Activated CD8-positive, alpha-beta T cell treated with anti-CD3 and anti-CD28 coated beads, Interleukin-2, amount 10 ng/mL, durations not matched to agents 7 days and 5 days (primary cell): ENCODE measurements at regions not wholly inside any gene's neighbourhood (a gene's known extent, or its start where the extent isn't known, plus 50 kb on each side); places are given as distances from the start of the nearest gene placed in this dataset.

Experiments used
- ATAC-seq: fragments of 150-1000 bp; cut with Tn5 transposase; one replicate; pipeline ENCODE4 v1.10.0; 2021; ENCODE audit warnings: moderate library complexity
- CTCF ChIA-PET: fragments of 350-600 bp; sonication (Branson Sonifier 250); formaldehyde crosslinking; loops from one replicate; lab custom pipeline; 2021; ENCODE audit warnings: antibody characterized with exemption; lab: Charles Lee
- POLR2A ChIA-PET: fragments of 350-600 bp; sonication (Branson Sonifier 250); formaldehyde crosslinking; loops from one replicate; lab custom pipeline; 2021; ENCODE audit warnings: antibody characterized with exemption; lab: Charles Lee
- DNase-seq: peaks from one replicate; pipeline ENCODE4 v3.0.0-alpha.2; 2020
- H3K27ac Mint-ChIP-seq: one replicate; pipeline ENCODE4 v1.8.0; 2021; ENCODE audit warnings: mild to moderate bottlenecking, mixed read lengths
- H3K27me3 Mint-ChIP-seq: one replicate; pipeline ENCODE4 v1.8.0; 2021; ENCODE audit warnings: low read depth, mixed read lengths
- H3K36me3 Mint-ChIP-seq: one replicate; pipeline ENCODE4 v1.8.0; 2021; ENCODE audit warnings: low read depth, mixed read lengths
- H3K4me1 Mint-ChIP-seq: one replicate; pipeline ENCODE4 v1.8.0; 2021; ENCODE audit warnings: low read depth, mixed read lengths
- H3K4me3 Mint-ChIP-seq: one replicate; pipeline ENCODE4 v1.8.0; 2021; ENCODE audit warnings: mild to moderate bottlenecking, mixed read lengths
- H3K9me3 Mint-ChIP-seq: one replicate; pipeline ENCODE4 v1.8.0; 2022; ENCODE audit warnings: mixed read lengths; ENCODE audit not compliant: insufficient read depth

- CTCF ChIA-PET, result no interaction called here
- Mint-ChIP-seq H3K4me1 (no peaks in the 10 kb centered on the region), H3K9me3 (no peaks in the 10 kb centered on the region), H3K27me3 (peaks cover 8% of the 10 kb centered on the region), H3K4me3 (no peak overlapping the region), H3K36me3 (no peaks in the 10 kb centered on the region), H3K27ac (no peak overlapping the region)
- no peak for ATAC-seq
- POLR2A ChIA-PET, result no interaction called here
- DNase-seq, result no peak
These were observed 129.4 kb upstream of the ADPGK start for GRCh38 chr15:72912996-72913395.

GRCh38 chr15:72912121-72912520 is 128.6 kb upstream of the ADPGK start:
- H3K27me3 Mint-ChIP-seq, result peaks cover 12% of the 10 kb centered on the region
- no peak overlapping the region for H3K27ac Mint-ChIP-seq
- H3K36me3 Mint-ChIP-seq, result no peaks in the 10 kb centered on the region
- ATAC-seq, result no peak
- no peak overlapping the region for H3K4me3 Mint-ChIP-seq
- no peak for DNase-seq
- no peaks in the 10 kb centered on the region for H3K9me3 Mint-ChIP-seq
- no peaks in the 10 kb centered on the region for H3K4me1 Mint-ChIP-seq
- ChIA-PET POLR2A (no interaction called here), CTCF (no interaction called here)

GRCh38 chr15:72911626-72912025 is 128.1 kb upstream of the ADPGK start:
- POLR2A ChIA-PET, result no interaction called here
- DNase-seq (no peak), ATAC-seq (no peak)
- CTCF ChIA-PET, result no interaction called here
- no peak overlapping the region for H3K4me3 Mint-ChIP-seq
- peaks cover 12% of the 10 kb centered on the region for H3K27me3 Mint-ChIP-seq
- no peaks in the 10 kb centered on the region for H3K4me1 Mint-ChIP-seq
- H3K36me3 Mint-ChIP-seq, result no peaks in the 10 kb centered on the region
- H3K9me3 Mint-ChIP-seq, result no peaks in the 10 kb centered on the region
- H3K27ac Mint-ChIP-seq, result no peak overlapping the region

- CTCF ChIA-PET, result no interaction called here
- ATAC-seq (no peak), DNase-seq (no peak)
- no peak overlapping the region for H3K4me3 Mint-ChIP-seq
- H3K9me3 Mint-ChIP-seq, result no peaks in the 10 kb centered on the region
- H3K4me1 Mint-ChIP-seq, result no peaks in the 10 kb centered on the region
- no peaks in the 10 kb centered on the region for H3K36me3 Mint-ChIP-seq
- POLR2A ChIA-PET, result no interaction called here
- peaks cover 15% of the 10 kb centered on the region for H3K27me3 Mint-ChIP-seq
- H3K27ac Mint-ChIP-seq, result no peak overlapping the region
These were observed 125.2 kb upstream of the ADPGK start for GRCh38 chr15:72908713-72909112.

GRCh38 chr15:72907733-72908132 is 124.2 kb upstream of the ADPGK start:
- H3K9me3 Mint-ChIP-seq, result no peaks in the 10 kb centered on the region
- H3K27me3 Mint-ChIP-seq, result peaks cover 15% of the 10 kb centered on the region
- H3K4me3 Mint-ChIP-seq, result no peak overlapping the region

GRCh38 chr15:72902919-72903260 is 119.3 kb upstream of the ADPGK start:
- Mint-ChIP-seq H3K27ac (no peak overlapping the region), H3K4me3 (no peak overlapping the region), H3K36me3 (no peaks in the 10 kb centered on the region), H3K27me3 (peaks cover 28% of the 10 kb centered on the region), H3K4me1 (no peaks in the 10 kb centered on the region), H3K9me3 (no peaks in the 10 kb centered on the region)
- POLR2A ChIA-PET, result no interaction called here
- CTCF ChIA-PET, result no interaction called here
- no peak for ATAC-seq
- no peak for DNase-seq

More at GRCh38 chr15:72907733-72908132, 124.2 kb upstream of the ADPGK start:
- POLR2A ChIA-PET, result no interaction called here
- Mint-ChIP-seq H3K4me1 (no peaks in the 10 kb centered on the region), H3K27ac (no peak overlapping the region), H3K36me3 (no peaks in the 10 kb centered on the region)
- CTCF ChIA-PET, result no interaction called here
- ATAC-seq, result no peak
- no peak for DNase-seq

GRCh38 chr15:72902245-72902918 is 118.8 kb upstream of the ADPGK start:
- Mint-ChIP-seq H3K4me1 (no peaks in the 10 kb centered on the region), H3K27ac (no peak overlapping the region), H3K36me3 (no peaks in the 10 kb centered on the region), H3K27me3 (peaks cover 27% of the 10 kb centered on the region), H3K4me3 (no peak overlapping the region), H3K9me3 (no peaks in the 10 kb centered on the region)
- ATAC-seq (no peak), DNase-seq (no peak)
- ChIA-PET CTCF (no interaction called here), POLR2A (no interaction called here)

GRCh38 chr15:72892986-72893385 is 109.4 kb upstream of the ADPGK start:
- CTCF ChIA-PET, result no interaction called here
- ATAC-seq (no peak), DNase-seq (no peak)
- Mint-ChIP-seq H3K4me1 (no peaks in the 10 kb centered on the region), H3K9me3 (no peaks in the 10 kb centered on the region), H3K4me3 (no peak overlapping the region), H3K27me3 (peaks cover 26% of the 10 kb centered on the region), H3K27ac (no peak overlapping the region), H3K36me3 (no peaks in the 10 kb centered on the region)
- POLR2A ChIA-PET, result no interaction called here

GRCh38 chr15:72890043-72890442 is 106.5 kb upstream of the ADPGK start:
- Mint-ChIP-seq H3K9me3 (no peaks in the 10 kb centered on the region), H3K36me3 (no peaks in the 10 kb centered on the region), H3K4me3 (no peak overlapping the region), H3K27ac (no peak overlapping the region), H3K4me1 (no peaks in the 10 kb centered on the region), H3K27me3 (peaks cover 14% of the 10 kb centered on the region)
- DNase-seq (no peak), ATAC-seq (no peak)
- CTCF ChIA-PET, result interaction anchor here (1.0 kb wide), 1 partner anchor 104 kb away, joined by 3 read pairs; no protein-coding TSS in a partner anchor
- POLR2A ChIA-PET, result no interaction called here

GRCh38 chr15:72889545-72889944 is 106.0 kb upstream of the ADPGK start:
- Mint-ChIP-seq H3K27ac (no peak overlapping the region), H3K9me3 (no peaks in the 10 kb centered on the region), H3K36me3 (no peaks in the 10 kb centered on the region), H3K4me1 (no peaks in the 10 kb centered on the region), H3K27me3 (peaks cover 14% of the 10 kb centered on the region), H3K4me3 (no peak overlapping the region)
- no peak for ATAC-seq
- DNase-seq, result no peak
- ChIA-PET POLR2A (no interaction called here), CTCF (interaction anchor here (1.0 kb wide), 1 partner anchor 104 kb away, joined by 3 read pairs; no protein-coding TSS in a partner anchor)

- Mint-ChIP-seq H3K27me3 (peaks cover 12% of the 10 kb centered on the region), H3K9me3 (no peaks in the 10 kb centered on the region), H3K36me3 (no peaks in the 10 kb centered on the region), H3K4me3 (no peak overlapping the region), H3K4me1 (no peaks in the 10 kb centered on the region), H3K27ac (no peak overlapping the region)
- POLR2A ChIA-PET, result no interaction called here
- CTCF ChIA-PET, result interaction anchor here (0.7 kb wide), 1 partner anchor 167 kb away, joined by 3 read pairs; no protein-coding TSS in a partner anchor
- no peak for ATAC-seq
- DNase-seq, result no peak
These were observed 105.3 kb upstream of the ADPGK start for GRCh38 chr15:72888811-72889210.

GRCh38 chr15:72888211-72888610 is 104.7 kb upstream of the ADPGK start:
- ATAC-seq (no peak), DNase-seq (no peak)
- ChIA-PET CTCF (interaction anchor here (0.7 kb wide), 1 partner anchor 166 kb away, joined by 3 read pairs; no protein-coding TSS in a partner anchor), POLR2A (no interaction called here)
- Mint-ChIP-seq H3K27me3 (peaks cover 12% of the 10 kb centered on the region), H3K36me3 (no peaks in the 10 kb centered on the region), H3K9me3 (no peaks in the 10 kb centered on the region), H3K27ac (no peak overlapping the region), H3K4me1 (no peaks in the 10 kb centered on the region), H3K4me3 (no peak overlapping the region)

GRCh38 chr15:72887376-72887775 is 103.8 kb upstream of the ADPGK start:
- no peak for ATAC-seq
- no peak overlapping the region for H3K27ac Mint-ChIP-seq
- ChIA-PET POLR2A (no interaction called here), CTCF (interaction anchor here (2.2 kb wide), 1 partner anchor 166 kb away, joined by 6 read pairs; no protein-coding TSS in a partner anchor)
- no peaks in the 10 kb centered on the region for H3K4me1 Mint-ChIP-seq
- no peak overlapping the region for H3K4me3 Mint-ChIP-seq
- H3K27me3 Mint-ChIP-seq, result peaks cover 12% of the 10 kb centered on the region
- DNase-seq, result no peak
- peaks cover 6% of the 10 kb centered on the region for H3K9me3 Mint-ChIP-seq
- no peaks in the 10 kb centered on the region for H3K36me3 Mint-ChIP-seq
